ENCODE measurements at regions not wholly inside any gene's neighbourhood (a gene's known extent, or its start where the extent isn't known, plus 50 kb on each side); places are given as distances from the start of the nearest gene placed in this dataset.
"Not testable (repeated sequence)": the region's sequence is repeated elsewhere in the genome, so short reads cannot be mapped to it uniquely, and the experiment has no call there.

GRCh38 chr9:39802561-39802960 is 447.1 kb downstream of the SPATA31A1 start:
- H2BK15ac ChIP-seq (ENCODE audit: low read depth, poor library complexity, severe bottlenecking); H3K4ac ChIP-seq (ENCODE audit: low read depth in 1 of 2, low read length in 2 of 2); H3K4me2 ChIP-seq (ENCODE audit: low read length, poor library complexity, severe bottlenecking); H3K23ac ChIP-seq (ENCODE audit: low read length in 2 of 2); H3K27ac ChIP-seq (ENCODE audit: low read length, poor library complexity, severe bottlenecking); H3K9ac ChIP-seq (ENCODE audit: low read length); DNase-seq; H2BK5ac ChIP-seq (ENCODE audit: low read depth, low read length, poor library complexity, severe bottlenecking); H3K4me1 ChIP-seq (ENCODE audit: control insufficient read depth, insufficient read depth, low read depth, low read length); H4K91ac ChIP-seq (ENCODE audit: low read length); H2BK12ac ChIP-seq (ENCODE audit: low read length in 2 of 2); H3K14ac ChIP-seq (ENCODE audit: low read length in 2 of 2); H3K36me3 ChIP-seq (ENCODE audit: control insufficient read depth in 1 of 2, insufficient read depth in 2 of 2, low read depth in 1 of 2, low read length in 2 of 2); H2AFZ ChIP-seq (ENCODE audit: low read depth, low read length); H3K18ac ChIP-seq (ENCODE audit: low read depth in 1 of 2, low read length in 2 of 2); H3K4me3 ChIP-seq (ENCODE audit: insufficient read depth in 1 of 2, low read depth in 1 of 2, low read length in 2 of 2); H2BK120ac ChIP-seq (ENCODE audit: low read depth, low read length); H2AK5ac ChIP-seq (ENCODE audit: low read length, severe bottlenecking); H3K9me3 ChIP-seq (ENCODE audit: control insufficient read depth, low read length); H3K27me3 ChIP-seq (ENCODE audit: control insufficient read depth in 1 of 2, insufficient read depth in 1 of 2, low read length in 2 of 2); H4K8ac ChIP-seq (ENCODE audit: low read length); H3K79me1 ChIP-seq (replicated peaks; ENCODE audit: low read length, poor library complexity, severe bottlenecking): not testable (repeated sequence)
- WGBS: no CpG with 5 or more reads among the region's 2 CpGs

- H3K9me3 ChIP-seq (ENCODE audit: control insufficient read depth, low read length); H3K23ac ChIP-seq (ENCODE audit: low read length in 2 of 2); H4K91ac ChIP-seq (ENCODE audit: low read length); H3K27me3 ChIP-seq (ENCODE audit: control insufficient read depth in 1 of 2, insufficient read depth in 1 of 2, low read length in 2 of 2); H3K4ac ChIP-seq (ENCODE audit: low read depth in 1 of 2, low read length in 2 of 2); H2BK5ac ChIP-seq (ENCODE audit: low read depth, low read length, poor library complexity, severe bottlenecking); H3K14ac ChIP-seq (ENCODE audit: low read length in 2 of 2); H2AK5ac ChIP-seq (ENCODE audit: low read length, severe bottlenecking); H2BK120ac ChIP-seq (ENCODE audit: low read depth, low read length); H3K79me1 ChIP-seq (replicated peaks; ENCODE audit: low read length, poor library complexity, severe bottlenecking); H3K36me3 ChIP-seq (ENCODE audit: control insufficient read depth in 1 of 2, insufficient read depth in 2 of 2, low read depth in 1 of 2, low read length in 2 of 2); H4K8ac ChIP-seq (ENCODE audit: low read length); H2BK12ac ChIP-seq (ENCODE audit: low read length in 2 of 2); H2BK15ac ChIP-seq (ENCODE audit: low read depth, poor library complexity, severe bottlenecking); H3K27ac ChIP-seq (ENCODE audit: low read length, poor library complexity, severe bottlenecking); H3K4me1 ChIP-seq (ENCODE audit: control insufficient read depth, insufficient read depth, low read depth, low read length); H2AFZ ChIP-seq (ENCODE audit: low read depth, low read length): not testable (repeated sequence)
- H3K9ac ChIP-seq (ENCODE audit: low read length): peak overlapping the region; percentile 85
- peak; percentile 5 for DNase-seq
- H3K4me3 ChIP-seq (ENCODE audit: insufficient read depth in 1 of 2, low read depth in 1 of 2, low read length in 2 of 2): peak overlapping the region; percentile 60 to 84
- peak overlapping the region in 1 of 2 experiments; percentile 24 for H3K18ac ChIP-seq (ENCODE audit: low read depth in 1 of 2, low read length in 2 of 2)
- H3K4me2 ChIP-seq (ENCODE audit: low read length, poor library complexity, severe bottlenecking): peak overlapping the region; percentile 56
- WGBS: no CpG with 5 or more reads among the region's 43 CpGs
Observed at GRCh38 chr9:39809401-39810226, 454.1 kb downstream of the SPATA31A1 start.

- not testable (repeated sequence) for H4K8ac ChIP-seq (ENCODE audit: low read length); H2AK5ac ChIP-seq (ENCODE audit: low read length, severe bottlenecking); H3K14ac ChIP-seq (ENCODE audit: low read length in 2 of 2); H3K18ac ChIP-seq (ENCODE audit: low read depth in 1 of 2, low read length in 2 of 2); H3K9me3 ChIP-seq (ENCODE audit: control insufficient read depth, low read length); H2BK120ac ChIP-seq (ENCODE audit: low read depth, low read length); H3K36me3 ChIP-seq (ENCODE audit: control insufficient read depth in 1 of 2, insufficient read depth in 2 of 2, low read depth in 1 of 2, low read length in 2 of 2); H3K4me3 ChIP-seq (ENCODE audit: insufficient read depth in 1 of 2, low read depth in 1 of 2, low read length in 2 of 2); H2BK5ac ChIP-seq (ENCODE audit: low read depth, low read length, poor library complexity, severe bottlenecking); H3K9ac ChIP-seq (ENCODE audit: low read length); H3K4me2 ChIP-seq (ENCODE audit: low read length, poor library complexity, severe bottlenecking); H3K23ac ChIP-seq (ENCODE audit: low read length in 2 of 2); H2BK12ac ChIP-seq (ENCODE audit: low read length in 2 of 2); H3K4ac ChIP-seq (ENCODE audit: low read depth in 1 of 2, low read length in 2 of 2); H3K27ac ChIP-seq (ENCODE audit: low read length, poor library complexity, severe bottlenecking); H2BK15ac ChIP-seq (ENCODE audit: low read depth, poor library complexity, severe bottlenecking); H3K4me1 ChIP-seq (ENCODE audit: control insufficient read depth, insufficient read depth, low read depth, low read length); DNase-seq; H3K79me1 ChIP-seq (replicated peaks; ENCODE audit: low read length, poor library complexity, severe bottlenecking); H2AFZ ChIP-seq (ENCODE audit: low read depth, low read length); H3K27me3 ChIP-seq (ENCODE audit: control insufficient read depth in 1 of 2, insufficient read depth in 1 of 2, low read length in 2 of 2); H4K91ac ChIP-seq (ENCODE audit: low read length)
- no CpG with 5 or more reads among the region's 3 CpGs for whole genome bisulfite sequencing
Observed at GRCh38 chr9:39810401-39810800, 454.9 kb downstream of the SPATA31A1 start.

GRCh38 chr9:39811615-39812014 is 456.1 kb downstream of the SPATA31A1 start:
- H3K79me1 ChIP-seq (replicated peaks; ENCODE audit: low read length, poor library complexity, severe bottlenecking); H4K91ac ChIP-seq (ENCODE audit: low read length); H2BK15ac ChIP-seq (ENCODE audit: low read depth, poor library complexity, severe bottlenecking); H3K36me3 ChIP-seq (ENCODE audit: control insufficient read depth in 1 of 2, insufficient read depth in 2 of 2, low read depth in 1 of 2, low read length in 2 of 2); H3K27me3 ChIP-seq (ENCODE audit: control insufficient read depth in 1 of 2, insufficient read depth in 1 of 2, low read length in 2 of 2); H3K18ac ChIP-seq (ENCODE audit: low read depth in 1 of 2, low read length in 2 of 2); H3K9ac ChIP-seq (ENCODE audit: low read length); H2BK12ac ChIP-seq (ENCODE audit: low read length in 2 of 2); H3K4me2 ChIP-seq (ENCODE audit: low read length, poor library complexity, severe bottlenecking); H3K23ac ChIP-seq (ENCODE audit: low read length in 2 of 2); H3K4me3 ChIP-seq (ENCODE audit: insufficient read depth in 1 of 2, low read depth in 1 of 2, low read length in 2 of 2); H2BK120ac ChIP-seq (ENCODE audit: low read depth, low read length); H3K4ac ChIP-seq (ENCODE audit: low read depth in 1 of 2, low read length in 2 of 2); DNase-seq; H3K4me1 ChIP-seq (ENCODE audit: control insufficient read depth, insufficient read depth, low read depth, low read length); H3K27ac ChIP-seq (ENCODE audit: low read length, poor library complexity, severe bottlenecking); H3K14ac ChIP-seq (ENCODE audit: low read length in 2 of 2); H2BK5ac ChIP-seq (ENCODE audit: low read depth, low read length, poor library complexity, severe bottlenecking); H2AK5ac ChIP-seq (ENCODE audit: low read length, severe bottlenecking); H4K8ac ChIP-seq (ENCODE audit: low read length); H2AFZ ChIP-seq (ENCODE audit: low read depth, low read length); H3K9me3 ChIP-seq (ENCODE audit: control insufficient read depth, low read length): not testable (repeated sequence)
- WGBS: no CpG with 5 or more reads among the region's 3 CpGs

Data from mesenchymal stem cell (in vitro differentiated cells and primary cell).